ENCODE measurements at regions not wholly inside any gene's neighbourhood (a gene's known extent, or its start where the extent isn't known, plus 50 kb on each side); places are given as distances from the start of the nearest gene placed in this dataset.

- no peak for TF ChIP-seq CTCF (IDR thresholded peaks at IDR 0.05; ENCODE audit: low read depth, low read length)
These were observed 105.5 kb downstream of the MYCN start for GRCh38 chr2:16045653-16046352.

GRCh38 chr2:16044946-16045456 is 104.7 kb downstream of the MYCN start:
- no peak for DNase-seq (ENCODE audit: extremely low read depth, low read depth)
- no peak for TF ChIP-seq CTCF (IDR thresholded peaks at IDR 0.05; ENCODE audit: low read depth, low read length)

More at GRCh38 chr2:16045653-16046352, 105.5 kb downstream of the MYCN start:
- no peak for DNase-seq (ENCODE audit: extremely low read depth, low read depth)

- TF ChIP-seq CTCF (IDR thresholded peaks at IDR 0.05; ENCODE audit: low read depth, low read length) = no peak
These were observed 103.3 kb downstream of the MYCN start for GRCh38 chr2:16043627-16044026.

GRCh38 chr2:16043192-16043591 is 102.8 kb downstream of the MYCN start:
- DNase-seq (ENCODE audit: extremely low read depth, low read depth) = no peak
- no peak for TF ChIP-seq CTCF (IDR thresholded peaks at IDR 0.05; ENCODE audit: low read depth, low read length)

More at GRCh38 chr2:16043627-16044026, 103.3 kb downstream of the MYCN start:
- DNase-seq (ENCODE audit: extremely low read depth, low read depth) = no peak

GRCh38 chr2:16042201-16042700 is 101.9 kb downstream of the MYCN start:
- TF ChIP-seq CTCF (IDR thresholded peaks at IDR 0.05; ENCODE audit: low read depth, low read length) = no peak
- no peak for DNase-seq (ENCODE audit: extremely low read depth, low read depth)

DNA sequence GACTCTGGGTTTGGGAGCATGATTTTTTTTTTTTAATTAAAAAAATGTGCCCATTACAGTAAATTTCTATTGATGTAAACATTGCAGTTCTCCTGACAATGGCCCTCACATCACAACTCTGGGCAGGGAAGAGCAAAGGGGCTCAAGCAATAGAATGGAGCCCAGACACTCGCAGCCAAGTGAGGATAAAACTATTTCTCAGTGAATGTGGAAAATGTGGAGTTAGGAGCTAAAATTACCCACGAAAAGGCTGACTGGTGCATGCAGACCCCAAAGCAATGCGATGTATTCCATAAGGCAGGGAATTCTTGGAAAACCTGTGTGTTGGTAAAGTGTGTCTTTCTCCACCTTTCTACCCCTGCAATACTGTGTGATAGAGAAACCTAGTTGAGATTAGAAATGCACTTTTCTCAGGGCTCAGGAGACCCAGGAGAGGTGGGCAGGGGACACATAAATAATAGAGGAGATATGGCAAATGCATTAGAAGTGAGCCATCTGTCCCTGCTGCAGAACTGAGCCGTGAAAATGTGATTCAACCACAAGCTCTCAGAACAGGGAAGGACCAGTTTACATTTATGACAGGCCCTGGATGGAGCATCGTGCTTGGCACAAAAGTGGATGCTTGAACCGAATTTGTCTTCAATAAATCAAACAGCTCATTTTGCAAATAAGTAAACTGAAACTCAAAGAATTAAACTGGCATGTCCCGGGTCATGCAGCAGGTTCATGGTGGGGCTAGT is 100.1 kb downstream of the MYCN start:
- DNase-seq (ENCODE audit: extremely low read depth, low read depth) = no peak
- no peak for TF ChIP-seq CTCF (IDR thresholded peaks at IDR 0.05; ENCODE audit: low read depth, low read length)

- TF ChIP-seq CTCF (IDR thresholded peaks at IDR 0.05; ENCODE audit: low read depth, low read length) = no peak
- DNase-seq (ENCODE audit: extremely low read depth, low read depth) = no peak
These were observed 99.5 kb downstream of the MYCN start for GRCh38 chr2:16039823-16040222.
